Effector memory CD4-positive, alpha-beta T cell (primary cell): ENCODE measurements at regions not wholly inside any gene's neighbourhood (a gene's known extent, or its start where the extent isn't known, plus 50 kb on each side); places are given as distances from the start of the nearest gene placed in this dataset.
A peak's percentile ranks its signal among the peaks of the same experiment; 100 is the strongest.
"Not testable (repeated sequence)": the region's sequence is repeated elsewhere in the genome, so short reads cannot be mapped to it uniquely, and the experiment has no call there.

Experiments
- DNase-seq, 3 donors: peaks; one replicate each; pipeline ENCODE4 v3.0.0-alpha.2; 2020
- H3K27ac ChIP-seq: 2 replicates; pipeline ENCODE4 v1.7.0; 2013; ENCODE audit warnings: mild to moderate bottlenecking, low read length, moderate library complexity; ENCODE audit not compliant: insufficient read depth, poor library complexity, severe bottlenecking
- H3K27me3 ChIP-seq: replicated peaks from 2 replicates; pipeline ENCODE4 v1.7.0; 2013; ENCODE audit warnings: mild to moderate bottlenecking, low read length; ENCODE audit not compliant: insufficient read depth, control insufficient read depth, poor library complexity, severe bottlenecking
- H3K36me3 ChIP-seq: 2 replicates; pipeline ENCODE4 v1.7.0; 2013; ENCODE audit warnings: mild to moderate bottlenecking, low read length, moderate library complexity; ENCODE audit not compliant: control insufficient read depth, insufficient read depth
- H3K4me1 ChIP-seq: 2 replicates; pipeline ENCODE4 v1.7.0; 2013; ENCODE audit warnings: low read length, mild to moderate bottlenecking; ENCODE audit not compliant: control insufficient read depth, insufficient read depth, poor library complexity, severe bottlenecking
- H3K4me3 ChIP-seq: 2 replicates; pipeline ENCODE4 v1.7.0; 2013; ENCODE audit warnings: low read length, low read depth, mild to moderate bottlenecking; ENCODE audit not compliant: insufficient read depth, poor library complexity, severe bottlenecking
- H3K9me3 ChIP-seq: 2 replicates; pipeline ENCODE4 v1.7.0; 2013; ENCODE audit warnings: mild to moderate bottlenecking, low read length, moderate library complexity; ENCODE audit not compliant: control insufficient read depth

DNA sequence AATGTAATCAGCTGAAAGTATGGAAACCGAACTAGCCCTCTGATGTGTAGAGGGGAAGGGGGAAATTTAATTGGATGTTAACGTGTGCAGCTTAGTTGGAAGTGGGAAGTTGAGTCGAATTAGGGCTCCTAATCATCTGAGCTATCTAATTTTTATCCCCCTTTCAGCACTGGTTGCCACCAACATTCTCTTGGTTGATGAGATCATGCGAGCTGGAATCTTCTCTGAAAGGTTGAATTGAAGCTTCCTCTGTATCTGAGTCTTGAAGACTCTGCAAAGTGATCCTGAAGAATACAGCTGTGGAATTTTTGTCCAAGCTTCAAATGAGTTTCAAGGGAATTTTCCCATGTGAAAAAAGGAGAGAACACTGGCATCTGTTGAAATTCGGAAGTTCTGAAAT lies 109.8 kb upstream of the VKORC1L1 start:
- H3K27me3 ChIP-seq, H3K4me3 ChIP-seq, H3K27ac ChIP-seq, DNase-seq, H3K9me3 ChIP-seq, H3K4me1 ChIP-seq, H3K36me3 ChIP-seq: not testable (repeated sequence)

- Histone ChIP-seq H3K27ac (peak overlapping the region; percentile 78), H3K4me3 (peak overlapping the region; percentile 84)
- peak; percentile 87 to 95 (median 90) for DNase-seq
- not testable (repeated sequence) for H3K9me3 ChIP-seq, H3K27me3 ChIP-seq, H3K36me3 ChIP-seq, H3K4me1 ChIP-seq
These were observed 102.2 kb upstream of the VKORC1L1 start for GRCh38 chr7:65770473-65771225.

- H3K27me3 ChIP-seq, DNase-seq, H3K9me3 ChIP-seq, H3K36me3 ChIP-seq, H3K4me1 ChIP-seq: not testable (repeated sequence)
- H3K27ac ChIP-seq: peak overlapping the region; percentile 78
- H3K4me3 ChIP-seq: peak overlapping the region; percentile 84
These were observed 101.7 kb upstream of the VKORC1L1 start for GRCh38 chr7:65771226-65771569.

DNA sequence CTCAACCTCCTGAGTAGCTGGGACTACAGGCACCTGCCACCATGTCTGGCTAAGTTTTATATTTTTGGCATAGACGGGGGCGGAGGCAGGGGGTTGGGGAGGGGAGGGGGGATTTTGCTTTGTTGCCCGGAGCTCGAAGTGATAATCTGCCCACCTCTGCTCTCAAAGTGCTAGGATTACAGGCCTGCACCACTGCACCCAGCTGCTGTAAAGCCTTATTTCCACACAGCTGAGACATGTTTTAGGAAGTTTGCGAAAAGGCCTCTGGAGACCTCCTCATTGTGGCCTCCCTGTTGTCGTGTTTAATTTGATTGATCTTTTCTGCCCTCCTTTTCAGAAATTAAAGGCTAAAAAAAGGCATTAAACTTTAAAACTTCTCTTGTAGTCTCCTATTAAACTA lies 96.2 kb upstream of the VKORC1L1 start:
- H3K36me3 ChIP-seq, H3K27me3 ChIP-seq, H3K4me1 ChIP-seq, H3K9me3 ChIP-seq, H3K4me3 ChIP-seq, H3K27ac ChIP-seq, DNase-seq: not testable (repeated sequence)

DNA sequence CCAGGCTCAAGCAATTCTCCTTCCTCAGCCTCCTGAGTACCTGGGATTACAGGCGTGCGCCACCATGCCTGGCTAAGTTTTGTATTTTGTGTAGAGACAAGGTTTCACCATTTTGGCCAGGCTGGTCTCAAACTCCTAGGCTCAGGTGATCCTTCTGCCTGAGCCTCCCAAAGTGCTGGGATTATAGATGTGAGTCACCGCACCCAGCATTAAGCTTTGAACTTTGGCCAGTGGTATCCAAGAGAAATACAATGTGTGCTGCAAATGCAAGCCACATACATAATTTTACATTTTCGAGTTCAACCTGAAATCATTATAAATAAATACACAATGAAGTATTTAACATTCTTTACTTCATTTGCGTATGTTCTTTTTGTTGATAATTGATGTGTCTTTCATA lies 82.9 kb upstream of the VKORC1L1 start:
- H3K4me3 ChIP-seq, H3K9me3 ChIP-seq, H3K27me3 ChIP-seq, H3K36me3 ChIP-seq, H3K4me1 ChIP-seq, DNase-seq, H3K27ac ChIP-seq: not testable (repeated sequence)

DNA sequence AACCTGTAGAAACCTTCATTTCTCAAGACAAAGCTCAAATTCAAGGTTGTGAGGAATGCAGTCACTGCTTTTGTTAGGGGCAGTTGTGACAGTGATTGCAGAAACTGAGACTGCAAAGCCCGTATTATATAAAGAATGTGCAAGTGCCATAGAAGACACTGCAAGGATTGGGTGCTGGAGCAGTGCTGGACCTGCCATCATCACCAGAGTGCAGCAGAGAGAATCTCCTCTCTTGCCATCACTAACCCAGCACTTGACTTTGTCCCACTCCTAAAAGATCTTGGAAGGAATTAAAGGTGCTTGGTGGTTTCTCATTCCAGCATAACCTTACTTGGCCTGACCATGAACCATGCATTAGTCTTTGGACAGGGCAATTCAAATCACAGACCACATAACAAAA lies 81.1 kb upstream of the VKORC1L1 start:
- not testable (repeated sequence) for H3K9me3 ChIP-seq, H3K27ac ChIP-seq, DNase-seq, H3K36me3 ChIP-seq, H3K4me1 ChIP-seq, H3K4me3 ChIP-seq, H3K27me3 ChIP-seq

DNA sequence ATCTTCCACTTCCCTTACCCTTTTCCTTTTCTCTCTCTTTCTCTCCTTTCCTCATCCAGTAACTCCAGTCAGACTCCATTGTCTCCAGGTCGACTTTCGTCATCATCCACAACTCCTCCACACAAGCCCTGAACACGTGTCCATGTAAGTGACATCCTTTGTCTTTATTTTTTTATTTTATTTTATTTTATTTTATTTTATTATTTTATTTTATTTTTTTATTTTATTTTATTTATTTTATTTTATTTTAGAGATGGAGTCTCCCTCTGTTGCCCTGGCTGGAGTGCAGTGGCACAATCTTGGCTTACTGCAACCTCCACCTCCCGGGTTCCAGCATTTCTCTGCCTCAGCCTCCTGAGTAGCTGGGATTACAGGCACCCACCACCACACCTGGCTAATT lies 80.1 kb upstream of the VKORC1L1 start:
- not testable (repeated sequence) for H3K27ac ChIP-seq, H3K27me3 ChIP-seq, H3K36me3 ChIP-seq, H3K9me3 ChIP-seq, H3K4me1 ChIP-seq, H3K4me3 ChIP-seq, DNase-seq

DNA sequence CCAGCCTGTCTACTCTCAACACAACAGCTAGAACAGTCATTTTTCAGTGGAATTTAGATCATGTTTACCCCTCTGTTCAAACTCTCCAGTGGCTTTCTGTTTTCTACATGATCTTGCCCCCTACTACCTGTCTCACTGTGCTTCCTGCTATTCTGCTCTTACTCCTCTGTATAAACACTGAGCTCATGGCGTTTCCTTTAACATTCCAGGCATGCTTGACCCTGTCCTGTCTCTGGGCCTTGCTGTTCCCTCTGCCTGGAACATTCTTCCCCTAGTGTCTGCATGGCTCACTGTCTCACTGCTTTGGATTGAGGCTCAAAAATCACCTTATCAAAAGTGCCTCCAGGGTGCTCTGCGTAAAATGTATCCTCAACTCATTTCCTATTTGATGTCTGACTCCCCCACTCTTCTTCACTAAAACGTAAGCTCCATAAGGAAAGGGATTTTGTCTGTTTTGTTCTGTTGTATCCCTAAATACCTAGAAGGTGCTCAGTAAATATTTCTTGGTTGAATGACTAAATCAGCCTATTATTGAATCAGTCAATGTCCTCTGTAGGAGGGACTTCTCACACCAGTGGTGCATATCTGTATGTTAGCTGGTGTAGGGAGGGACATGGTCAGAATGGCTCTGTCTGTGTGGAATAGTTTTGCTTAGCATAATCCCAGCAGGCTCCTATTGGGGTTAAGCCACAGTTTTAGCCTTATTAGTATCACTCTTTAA lies 78.0 kb upstream of the VKORC1L1 start:
- not testable (repeated sequence) for H3K27ac ChIP-seq, H3K4me1 ChIP-seq, H3K36me3 ChIP-seq, H3K4me3 ChIP-seq, H3K9me3 ChIP-seq, DNase-seq, H3K27me3 ChIP-seq

DNA sequence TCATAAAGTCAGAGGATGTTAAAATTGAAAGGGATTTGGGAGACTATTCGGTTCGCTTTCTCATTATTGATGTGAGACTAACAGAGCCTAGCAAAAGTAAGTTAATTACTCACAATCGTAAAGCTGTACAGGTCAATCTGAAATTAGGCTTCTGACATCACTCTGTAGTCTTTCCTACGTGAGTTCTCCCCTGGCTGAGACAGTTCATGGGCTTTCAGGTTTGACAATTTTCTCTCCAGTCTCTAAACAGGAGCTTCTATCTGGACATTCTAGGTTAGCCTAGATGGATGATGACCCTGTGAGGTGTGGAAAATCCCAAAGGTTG lies 77.5 kb upstream of the VKORC1L1 start:
- not testable (repeated sequence) for H3K27ac ChIP-seq, H3K27me3 ChIP-seq, H3K9me3 ChIP-seq, H3K36me3 ChIP-seq, H3K4me3 ChIP-seq, H3K4me1 ChIP-seq, DNase-seq

DNA sequence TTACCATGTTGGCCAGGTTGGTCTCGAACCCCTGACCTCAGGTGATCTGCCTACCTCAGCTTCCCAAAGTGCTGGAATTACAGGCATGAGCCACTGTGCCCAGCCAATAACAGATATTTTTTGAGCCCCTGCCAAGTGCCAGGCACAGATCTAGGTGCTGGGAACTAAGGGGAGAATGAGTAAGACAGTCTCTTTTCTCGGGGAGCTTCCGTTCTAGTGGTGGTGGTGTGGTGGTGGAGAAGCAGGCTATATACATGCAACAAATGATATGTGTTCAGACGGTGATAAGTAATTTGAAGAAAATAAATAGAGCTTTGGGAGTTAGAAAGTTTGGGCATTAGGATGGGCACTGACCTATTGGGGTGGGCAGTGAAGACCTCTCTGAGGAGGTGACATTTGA lies 76.7 kb upstream of the VKORC1L1 start:
- Histone ChIP-seq H3K27me3 (no peaks in the 10 kb centered on the region), H3K4me1 (no peaks in the 10 kb centered on the region), H3K36me3 (no peaks in the 10 kb centered on the region), H3K27ac (no peak overlapping the region), H3K9me3 (no peaks in the 10 kb centered on the region), H3K4me3 (no peak overlapping the region)
- DNase-seq: no peak
